GM23338 (cell line): ENCODE measurements at regions not wholly inside any gene's neighbourhood (a gene's known extent, or its start where the extent isn't known, plus 50 kb on each side); places are given as distances from the start of the nearest gene placed in this dataset.

ENCODE experiments used
- ATAC-seq: fragments of 200-7000 bp; cut with Tn5 transposase; 3 replicates; pipeline ENCODE4 v1.9.1; 2020
- DNase-seq: peaks from one replicate; pipeline ENCODE4 v3.0.0-alpha.2; 2015; ENCODE audit warnings: low spot score
- H2AFZ ChIP-seq: fragments of 200-600 bp; sonication (generic); 2 replicates; pipeline ENCODE4 v1.8.0; 2016; ENCODE audit warnings: antibody characterized with exemption, mild to moderate bottlenecking, moderate library complexity
- H3F3A ChIP-seq: fragments of 200-600 bp; sonication (generic); replicated peaks from 2 replicates; pipeline ENCODE4 v1.8.0; 2017; ENCODE audit warnings: antibody characterized with exemption, mixed run types, low read depth
- H3K27ac ChIP-seq: fragments of 200-600 bp; sonication (generic); 2 replicates; pipeline ENCODE4 v1.6.1; 2016; ENCODE audit warnings: low read depth
- H3K27me3 ChIP-seq: fragments of 200-600 bp; sonication (generic); 2 replicates; pipeline ENCODE4 v1.8.0; 2016; ENCODE audit warnings: mild to moderate bottlenecking, mixed run types, moderate library complexity; ENCODE audit not compliant: insufficient read depth
- H3K36me3 ChIP-seq: fragments of 200-600 bp; sonication (generic); 2 replicates; pipeline ENCODE4 v1.8.0; 2016; ENCODE audit warnings: mild to moderate bottlenecking; ENCODE audit not compliant: insufficient read depth
- H3K4me1 ChIP-seq: fragments of 200-600 bp; sonication (generic); 2 replicates; pipeline ENCODE4 v1.8.0; 2016; ENCODE audit warnings: mild to moderate bottlenecking, moderate library complexity; ENCODE audit not compliant: insufficient read depth
- H3K4me2 ChIP-seq: fragments of 200-600 bp; sonication (generic); 2 replicates; pipeline ENCODE4 v1.7.1; 2017; ENCODE audit warnings: mixed run types
- H3K4me3 ChIP-seq: fragments of 200-600 bp; sonication (generic); 2 replicates; pipeline ENCODE4 v1.6.1; 2016; ENCODE audit warnings: mixed run types
- H3K79me2 ChIP-seq: fragments of 200-600 bp; sonication (generic); replicated peaks from 2 replicates; pipeline ENCODE4 v1.8.0; 2017; ENCODE audit warnings: mild to moderate bottlenecking; ENCODE audit not compliant: insufficient read depth
- H3K9me2 ChIP-seq: fragments of 200-600 bp; sonication (generic); 2 replicates; pipeline ENCODE4 v1.8.0; 2017; ENCODE audit not compliant: insufficient read depth
- H4K20me1 ChIP-seq: fragments of 200-600 bp; sonication (generic); replicated peaks from 2 replicates; pipeline ENCODE4 v1.8.0; 2017; ENCODE audit warnings: mild to moderate bottlenecking; ENCODE audit not compliant: insufficient read depth
- H3K27ac Mint-ChIP-seq: 2 replicates; pipeline ENCODE4 v1.8.0; 2020; ENCODE audit warnings: inconsistent platforms, mild to moderate bottlenecking, moderate library complexity, mixed read lengths
- H3K27me3 Mint-ChIP-seq: 3 replicates; pipeline ENCODE4 v1.8.0; 2022; ENCODE audit warnings: low read depth, mild to moderate bottlenecking, moderate library complexity, mixed read lengths, inconsistent platforms; ENCODE audit not compliant: insufficient read depth, poor library complexity
- H3K36me3 Mint-ChIP-seq: 3 replicates; pipeline ENCODE4 v1.8.0; 2021; ENCODE audit warnings: low read depth, mild to moderate bottlenecking, inconsistent platforms, moderate library complexity, mixed read lengths
- H3K4me1 Mint-ChIP-seq: 3 replicates; pipeline ENCODE4 v1.8.0; 2020; ENCODE audit warnings: mild to moderate bottlenecking, inconsistent platforms, mixed read lengths
- H3K4me3 Mint-ChIP-seq: 3 replicates; pipeline ENCODE4 v1.8.0; 2021; ENCODE audit warnings: moderate library complexity, mild to moderate bottlenecking, inconsistent platforms, mixed read lengths
- H3K9me3 Mint-ChIP-seq: 3 replicates; pipeline ENCODE4 v1.8.0; 2020; ENCODE audit warnings: moderate library complexity, mild to moderate bottlenecking, inconsistent platforms, mixed read lengths
- CREB1 ChIP-seq: fragments of 250-450 bp; sonication (Bioruptor Pico); IDR thresholded peaks from 2 replicates; pipeline ENCODE4 v1.5.0; 2020; ENCODE audit warnings: low read depth, mild to moderate bottlenecking, moderate library complexity
- NANOG ChIP-seq: IDR thresholded peaks from 2 replicates; pipeline ENCODE4 v1.6.1; 2016; ENCODE audit warnings: antibody characterized with exemption, borderline replicate concordance
- POLR2AphosphoS5 ChIP-seq: IDR thresholded peaks from 2 replicates; pipeline ENCODE4 v1.6.1; 2016; ENCODE audit warnings: antibody characterized with exemption, low read depth
- ZNF114 ChIP-seq: fragments of 250-450 bp; sonication (Bioruptor Pico); IDR thresholded peaks from 2 replicates; pipeline ENCODE4 v1.5.0; 2020; ENCODE audit warnings: mild to moderate bottlenecking, moderate library complexity
- ZNF331 ChIP-seq: fragments of 250-450 bp; sonication (Bioruptor Pico); IDR thresholded peaks from 2 replicates; pipeline ENCODE4 v1.5.0; 2020; ENCODE audit warnings: low read depth, mild to moderate bottlenecking, moderate library complexity
- TF ChIP-seq, protein P1 (sequence below): IDR thresholded peaks from one replicate; pipeline ENCODE4 v1.6.1; 2018; ENCODE audit warnings: antibody characterized with exemption; ENCODE audit not compliant: unreplicated experiment
- TF ChIP-seq, protein P2 (sequence below): fragments of 250-450 bp; sonication (Bioruptor Pico); IDR thresholded peaks from 2 replicates; pipeline ENCODE4 v1.5.0; 2020; ENCODE audit warnings: mild to moderate bottlenecking, moderate library complexity
- TF ChIP-seq, protein P3 (sequence below), 2 experiments: fragments of 200-600 bp in 1 of 2; sonication (generic) in 1 of 2; conservative IDR thresholded peaks; 2 replicates each; pipeline versions ENCODE4 v1.5.1 to v1.6.1; 2016 to 2017; ENCODE audit warnings: antibody characterized with exemption in 2 of 2, low read depth in 2 of 2, mild to moderate bottlenecking in 2 of 2, moderate library complexity in 1 of 2
- TF ChIP-seq, protein P4 (sequence below): IDR thresholded peaks from 2 replicates; pipeline ENCODE4 v1.6.1; 2016; ENCODE audit warnings: antibody characterized with exemption

DNA sequence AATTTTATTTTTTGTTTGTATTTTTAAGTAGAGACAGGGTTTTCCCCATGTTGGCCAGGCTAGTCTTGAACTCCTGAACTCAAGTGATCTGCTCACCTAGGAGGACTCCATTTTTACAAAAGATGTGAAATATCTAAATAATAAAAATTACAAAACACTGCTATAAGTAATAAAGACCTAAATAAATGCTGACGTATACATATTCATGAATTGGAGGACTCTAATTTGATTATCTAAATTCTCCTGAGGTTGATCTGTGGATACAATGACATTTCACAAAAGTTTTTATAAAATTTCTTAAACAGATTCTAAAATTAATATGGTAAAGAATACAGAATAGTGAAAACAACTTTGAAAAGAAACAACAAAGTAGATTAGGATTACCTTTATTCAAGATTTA lies 1224.0 kb downstream of the SLC16A7 start (continued):
- TF ChIP-seq, protein P1, sequence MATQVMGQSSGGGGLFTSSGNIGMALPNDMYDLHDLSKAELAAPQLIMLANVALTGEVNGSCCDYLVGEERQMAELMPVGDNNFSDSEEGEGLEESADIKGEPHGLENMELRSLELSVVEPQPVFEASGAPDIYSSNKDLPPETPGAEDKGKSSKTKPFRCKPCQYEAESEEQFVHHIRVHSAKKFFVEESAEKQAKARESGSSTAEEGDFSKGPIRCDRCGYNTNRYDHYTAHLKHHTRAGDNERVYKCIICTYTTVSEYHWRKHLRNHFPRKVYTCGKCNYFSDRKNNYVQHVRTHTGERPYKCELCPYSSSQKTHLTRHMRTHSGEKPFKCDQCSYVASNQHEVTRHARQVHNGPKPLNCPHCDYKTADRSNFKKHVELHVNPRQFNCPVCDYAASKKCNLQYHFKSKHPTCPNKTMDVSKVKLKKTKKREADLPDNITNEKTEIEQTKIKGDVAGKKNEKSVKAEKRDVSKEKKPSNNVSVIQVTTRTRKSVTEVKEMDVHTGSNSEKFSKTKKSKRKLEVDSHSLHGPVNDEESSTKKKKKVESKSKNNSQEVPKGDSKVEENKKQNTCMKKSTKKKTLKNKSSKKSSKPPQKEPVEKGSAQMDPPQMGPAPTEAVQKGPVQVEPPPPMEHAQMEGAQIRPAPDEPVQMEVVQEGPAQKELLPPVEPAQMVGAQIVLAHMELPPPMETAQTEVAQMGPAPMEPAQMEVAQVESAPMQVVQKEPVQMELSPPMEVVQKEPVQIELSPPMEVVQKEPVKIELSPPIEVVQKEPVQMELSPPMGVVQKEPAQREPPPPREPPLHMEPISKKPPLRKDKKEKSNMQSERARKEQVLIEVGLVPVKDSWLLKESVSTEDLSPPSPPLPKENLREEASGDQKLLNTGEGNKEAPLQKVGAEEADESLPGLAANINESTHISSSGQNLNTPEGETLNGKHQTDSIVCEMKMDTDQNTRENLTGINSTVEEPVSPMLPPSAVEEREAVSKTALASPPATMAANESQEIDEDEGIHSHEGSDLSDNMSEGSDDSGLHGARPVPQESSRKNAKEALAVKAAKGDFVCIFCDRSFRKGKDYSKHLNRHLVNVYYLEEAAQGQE, result no peak
- no peak for TF ChIP-seq ZNF114 (CRISPR knock-in tag)

DNA sequence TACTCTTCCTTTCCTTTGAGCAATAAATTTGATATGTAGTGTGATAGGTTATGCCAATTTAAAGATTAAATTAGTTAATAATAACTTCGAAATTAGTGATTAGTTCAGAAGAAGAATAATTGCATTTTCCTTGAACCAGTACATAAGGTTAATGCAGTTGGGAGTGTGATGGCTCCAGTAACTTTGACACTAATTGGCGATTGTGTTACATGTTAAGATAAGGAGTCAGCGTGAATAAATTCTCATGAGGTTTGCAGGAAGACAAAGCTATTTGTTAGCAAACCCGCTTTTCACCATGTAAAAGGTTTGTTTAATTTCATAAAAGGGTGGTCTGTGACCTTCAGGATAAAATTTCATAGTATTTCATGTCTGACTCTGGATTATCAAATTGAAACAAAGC lies 1226.8 kb downstream of the SLC16A7 start:
- Mint-ChIP-seq H3K27ac (no peak overlapping the region), H3K9me3 (0 out of 3 replicates have a peak, but pooled peaks cover 3% of the 10 kb centered on the region), H3K4me3 (no peak overlapping the region), H3K36me3 (no peaks in the 10 kb centered on the region; the same call in 2 of the 3 replicates), H3K27me3 (no peaks in the 10 kb centered on the region), H3K4me1 (no peaks in the 10 kb centered on the region)
- H2AFZ ChIP-seq, result no peak overlapping the region
- no peaks in the 10 kb centered on the region for H3K9me2 ChIP-seq
- H3K4me2 ChIP-seq, result no peak overlapping the region
- no peaks in the 10 kb centered on the region for H3K27me3 ChIP-seq
- H3K4me3 ChIP-seq, result no peak overlapping the region
- H3F3A ChIP-seq, result no peaks in the 10 kb centered on the region
- no peaks in the 10 kb centered on the region for H3K79me2 ChIP-seq
- ATAC-seq (no peak), DNase-seq (no peak)
- no peaks in the 10 kb centered on the region for H4K20me1 ChIP-seq
- H3K4me1 ChIP-seq, result no peaks in the 10 kb centered on the region
- H3K27ac ChIP-seq, result no peak overlapping the region
- TF ChIP-seq ZNF331 (CRISPR knock-in tag) (no peak), ZNF114 (CRISPR knock-in tag) (no peak), CREB1 (CRISPR knock-in tag) (no peak), NANOG (no peak), POLR2AphosphoS5 (no peak)
- TF ChIP-seq, protein P2, sequence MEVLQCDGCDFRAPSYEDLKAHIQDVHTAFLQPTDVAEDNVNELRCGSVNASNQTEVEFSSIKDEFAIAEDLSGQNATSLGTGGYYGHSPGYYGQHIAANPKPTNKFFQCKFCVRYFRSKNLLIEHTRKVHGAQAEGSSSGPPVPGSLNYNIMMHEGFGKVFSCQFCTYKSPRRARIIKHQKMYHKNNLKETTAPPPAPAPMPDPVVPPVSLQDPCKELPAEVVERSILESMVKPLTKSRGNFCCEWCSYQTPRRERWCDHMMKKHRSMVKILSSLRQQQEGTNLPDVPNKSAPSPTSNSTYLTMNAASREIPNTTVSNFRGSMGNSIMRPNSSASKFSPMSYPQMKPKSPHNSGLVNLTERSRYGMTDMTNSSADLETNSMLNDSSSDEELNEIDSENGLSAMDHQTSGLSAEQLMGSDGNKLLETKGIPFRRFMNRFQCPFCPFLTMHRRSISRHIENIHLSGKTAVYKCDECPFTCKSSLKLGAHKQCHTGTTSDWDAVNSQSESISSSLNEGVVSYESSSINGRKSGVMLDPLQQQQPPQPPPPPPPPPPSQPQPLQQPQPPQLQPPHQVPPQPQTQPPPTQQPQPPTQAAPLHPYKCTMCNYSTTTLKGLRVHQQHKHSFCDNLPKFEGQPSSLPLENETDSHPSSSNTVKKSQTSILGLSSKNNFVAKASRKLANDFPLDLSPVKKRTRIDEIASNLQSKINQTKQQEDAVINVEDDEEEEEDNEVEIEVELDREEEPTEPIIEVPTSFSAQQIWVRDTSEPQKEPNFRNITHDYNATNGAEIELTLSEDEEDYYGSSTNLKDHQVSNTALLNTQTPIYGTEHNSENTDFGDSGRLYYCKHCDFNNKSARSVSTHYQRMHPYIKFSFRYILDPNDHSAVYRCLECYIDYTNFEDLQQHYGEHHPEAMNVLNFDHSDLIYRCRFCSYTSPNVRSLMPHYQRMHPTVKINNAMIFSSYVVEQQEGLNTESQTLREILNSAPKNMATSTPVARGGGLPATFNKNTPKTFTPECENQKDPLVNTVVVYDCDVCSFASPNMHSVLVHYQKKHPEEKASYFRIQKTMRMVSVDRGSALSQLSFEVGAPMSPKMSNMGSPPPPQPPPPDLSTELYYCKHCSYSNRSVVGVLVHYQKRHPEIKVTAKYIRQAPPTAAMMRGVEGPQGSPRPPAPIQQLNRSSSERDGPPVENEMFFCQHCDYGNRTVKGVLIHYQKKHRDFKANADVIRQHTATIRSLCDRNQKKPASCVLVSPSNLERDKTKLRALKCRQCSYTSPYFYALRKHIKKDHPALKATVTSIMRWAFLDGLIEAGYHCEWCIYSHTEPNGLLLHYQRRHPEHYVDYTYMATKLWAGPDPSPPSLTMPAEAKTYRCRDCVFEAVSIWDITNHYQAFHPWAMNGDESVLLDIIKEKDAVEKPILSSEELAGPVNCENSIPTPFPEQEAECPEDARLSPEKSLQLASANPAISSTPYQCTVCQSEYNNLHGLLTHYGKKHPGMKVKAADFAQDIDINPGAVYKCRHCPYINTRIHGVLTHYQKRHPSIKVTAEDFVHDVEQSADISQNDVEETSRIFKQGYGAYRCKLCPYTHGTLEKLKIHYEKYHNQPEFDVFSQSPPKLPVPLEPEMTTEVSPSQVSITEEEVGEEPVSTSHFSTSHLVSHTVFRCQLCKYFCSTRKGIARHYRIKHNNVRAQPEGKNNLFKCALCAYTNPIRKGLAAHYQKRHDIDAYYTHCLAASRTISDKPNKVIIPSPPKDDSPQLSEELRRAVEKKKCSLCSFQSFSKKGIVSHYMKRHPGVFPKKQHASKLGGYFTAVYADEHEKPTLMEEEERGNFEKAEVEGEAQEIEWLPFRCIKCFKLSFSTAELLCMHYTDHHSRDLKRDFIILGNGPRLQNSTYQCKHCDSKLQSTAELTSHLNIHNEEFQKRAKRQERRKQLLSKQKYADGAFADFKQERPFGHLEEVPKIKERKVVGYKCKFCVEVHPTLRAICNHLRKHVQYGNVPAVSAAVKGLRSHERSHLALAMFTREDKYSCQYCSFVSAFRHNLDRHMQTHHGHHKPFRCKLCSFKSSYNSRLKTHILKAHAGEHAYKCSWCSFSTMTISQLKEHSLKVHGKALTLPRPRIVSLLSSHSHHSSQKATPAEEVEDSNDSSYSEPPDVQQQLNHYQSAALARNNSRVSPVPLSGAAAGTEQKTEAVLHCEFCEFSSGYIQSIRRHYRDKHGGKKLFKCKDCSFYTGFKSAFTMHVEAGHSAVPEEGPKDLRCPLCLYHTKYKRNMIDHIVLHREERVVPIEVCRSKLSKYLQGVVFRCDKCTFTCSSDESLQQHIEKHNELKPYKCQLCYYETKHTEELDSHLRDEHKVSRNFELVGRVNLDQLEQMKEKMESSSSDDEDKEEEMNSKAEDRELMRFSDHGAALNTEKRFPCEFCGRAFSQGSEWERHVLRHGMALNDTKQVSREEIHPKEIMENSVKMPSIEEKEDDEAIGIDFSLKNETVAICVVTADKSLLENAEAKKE (CRISPR knock-in tag), result no peak
- TF ChIP-seq, protein P3, sequence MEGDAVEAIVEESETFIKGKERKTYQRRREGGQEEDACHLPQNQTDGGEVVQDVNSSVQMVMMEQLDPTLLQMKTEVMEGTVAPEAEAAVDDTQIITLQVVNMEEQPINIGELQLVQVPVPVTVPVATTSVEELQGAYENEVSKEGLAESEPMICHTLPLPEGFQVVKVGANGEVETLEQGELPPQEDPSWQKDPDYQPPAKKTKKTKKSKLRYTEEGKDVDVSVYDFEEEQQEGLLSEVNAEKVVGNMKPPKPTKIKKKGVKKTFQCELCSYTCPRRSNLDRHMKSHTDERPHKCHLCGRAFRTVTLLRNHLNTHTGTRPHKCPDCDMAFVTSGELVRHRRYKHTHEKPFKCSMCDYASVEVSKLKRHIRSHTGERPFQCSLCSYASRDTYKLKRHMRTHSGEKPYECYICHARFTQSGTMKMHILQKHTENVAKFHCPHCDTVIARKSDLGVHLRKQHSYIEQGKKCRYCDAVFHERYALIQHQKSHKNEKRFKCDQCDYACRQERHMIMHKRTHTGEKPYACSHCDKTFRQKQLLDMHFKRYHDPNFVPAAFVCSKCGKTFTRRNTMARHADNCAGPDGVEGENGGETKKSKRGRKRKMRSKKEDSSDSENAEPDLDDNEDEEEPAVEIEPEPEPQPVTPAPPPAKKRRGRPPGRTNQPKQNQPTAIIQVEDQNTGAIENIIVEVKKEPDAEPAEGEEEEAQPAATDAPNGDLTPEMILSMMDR (conservative IDR thresholded peaks at IDR 0.05; ENCODE audit: low read depth in 2 of 2), result no peak
- TF ChIP-seq, protein P4, sequence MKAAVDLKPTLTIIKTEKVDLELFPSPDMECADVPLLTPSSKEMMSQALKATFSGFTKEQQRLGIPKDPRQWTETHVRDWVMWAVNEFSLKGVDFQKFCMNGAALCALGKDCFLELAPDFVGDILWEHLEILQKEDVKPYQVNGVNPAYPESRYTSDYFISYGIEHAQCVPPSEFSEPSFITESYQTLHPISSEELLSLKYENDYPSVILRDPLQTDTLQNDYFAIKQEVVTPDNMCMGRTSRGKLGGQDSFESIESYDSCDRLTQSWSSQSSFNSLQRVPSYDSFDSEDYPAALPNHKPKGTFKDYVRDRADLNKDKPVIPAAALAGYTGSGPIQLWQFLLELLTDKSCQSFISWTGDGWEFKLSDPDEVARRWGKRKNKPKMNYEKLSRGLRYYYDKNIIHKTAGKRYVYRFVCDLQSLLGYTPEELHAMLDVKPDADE, result no peak
- H3K36me3 ChIP-seq, result no peaks in the 10 kb centered on the region
